Spleen (tissue), 11 donors: ENCODE measurements at regions not wholly inside any gene's neighbourhood (a gene's known extent, or its start where the extent isn't known, plus 50 kb on each side); places are given as distances from the start of the nearest gene placed in this dataset.

ENCODE experiments used
- DNase-seq: peaks from one replicate; pipeline ENCODE4 v3.0.0-alpha.2; 2020
- H3K27ac ChIP-seq, 8 donors: fragments of 200-600 bp; sonication (generic) in 7 of 8; 1 replicate in 4 of 8; 2 replicates in 4 of 8; pipeline versions ENCODE4 v1.5.0 to v1.8.0; 2016 to 2021; ENCODE audit warnings: inconsistent platforms in 4 of 8, mild to moderate bottlenecking in 4 of 8, moderate library complexity in 1 of 8
- H3K27me3 ChIP-seq, 7 donors: fragments of 200-600 bp; sonication (generic) in 6 of 7; replicated peaks in 1 of 7; 1 replicate in 4 of 7; 2 replicates in 3 of 7; pipeline versions ENCODE4 v1.5.0 to v1.8.0; 2016 to 2021; ENCODE audit warnings: inconsistent platforms in 3 of 7, mild to moderate bottlenecking in 1 of 7
- H3K36me3 ChIP-seq, 6 donors: fragments of 200-600 bp; sonication (generic) in 5 of 6; 1 replicate in 4 of 6; 2 replicates in 2 of 6; pipeline versions ENCODE4 v1.5.0 to v1.8.0; 2016 to 2021; ENCODE audit warnings: inconsistent platforms in 2 of 6
- H3K4me1 ChIP-seq, 6 donors: fragments of 200-600 bp; sonication (generic) in 5 of 6; 1 replicate in 3 of 6; 2 replicates in 3 of 6; pipeline versions ENCODE4 v1.5.0 to v1.8.0; 2016 to 2021; ENCODE audit warnings: inconsistent platforms in 3 of 6
- H3K4me3 ChIP-seq, 8 donors: fragments of 200-600 bp; sonication (generic) in 7 of 8; 1 replicate in 4 of 8; 2 replicates in 4 of 8; pipeline versions ENCODE4 v1.5.0 to v1.8.0; 2016 to 2021; ENCODE audit warnings: inconsistent platforms in 4 of 8, mild to moderate bottlenecking in 4 of 8, moderate library complexity in 2 of 8
- H3K9me3 ChIP-seq, 8 donors: fragments of 200-600 bp; sonication (generic) in 7 of 8; 1 replicate in 4 of 8; 2 replicates in 4 of 8; pipeline versions ENCODE4 v1.5.0 to v1.8.0; 2016 to 2021; ENCODE audit warnings: inconsistent platforms in 4 of 8
- POLR2A ChIP-seq, 3 donors: fragments of 450-650 bp; IDR thresholded peaks; one replicate each; pipeline ENCODE4 v1.5.1; 2017; ENCODE audit warnings: antibody characterized with exemption in 3 of 3, mild to moderate bottlenecking in 1 of 3
- POLR2AphosphoS5 ChIP-seq, 3 donors: sonication (generic); formaldehyde crosslinking; IDR thresholded peaks; one replicate each; pipeline ENCODE4 v1.5.1; 2017; ENCODE audit warnings: antibody characterized with exemption in 3 of 3
- WGBS, 5 donors: extraction: QIAGEN DNeasy Blood & Tissue Kit in 3 of 5; methylation state at CpG; one replicate each; pipeline versions ENCODE4 v1.1.5 to v1.1.7; 2013 to 2018; 5-methylcytosine and 5-hydroxymethylcytosine counted together
- intact Hi-C: fragments of 100-400 bp; cut with DNase I; formaldehyde crosslinking; loops from one replicate; pipeline ENCODE4 v1.15.0; 2023; ENCODE audit warnings: low total_unique reads
- TF ChIP-seq, protein P1 (sequence below), 11 experiments: fragments of 200-600 bp in 7 of 11; fragments of 450-650 bp in 4 of 11; sonication (generic) in 4 of 11; IDR thresholded peaks in 8 of 11; conservative IDR thresholded peaks in 3 of 11; 1 replicate in 7 of 11; 2 replicates in 4 of 11; pipeline versions ENCODE4 v1.4.0 to v1.8.0; 2016 to 2021; ENCODE audit warnings: antibody characterized with exemption in 11 of 11, inconsistent platforms in 4 of 11, mild to moderate bottlenecking in 1 of 11
- donor health status: healthy with polysubstance abuse.
- donor health status: DM: no; HTN: no; CAD: no; lungs with moderate emphysema.
- donor health status: DM: no; HTN: no; CAD: no.
- donor health status: Bipolar disorder and iron deficiency.
- donor health status: healthy.
- donor health status: DM: no; HTN: no; CAD: no.
- donor health status: DM: yes; HTN: yes; CAD: no.

DNA sequence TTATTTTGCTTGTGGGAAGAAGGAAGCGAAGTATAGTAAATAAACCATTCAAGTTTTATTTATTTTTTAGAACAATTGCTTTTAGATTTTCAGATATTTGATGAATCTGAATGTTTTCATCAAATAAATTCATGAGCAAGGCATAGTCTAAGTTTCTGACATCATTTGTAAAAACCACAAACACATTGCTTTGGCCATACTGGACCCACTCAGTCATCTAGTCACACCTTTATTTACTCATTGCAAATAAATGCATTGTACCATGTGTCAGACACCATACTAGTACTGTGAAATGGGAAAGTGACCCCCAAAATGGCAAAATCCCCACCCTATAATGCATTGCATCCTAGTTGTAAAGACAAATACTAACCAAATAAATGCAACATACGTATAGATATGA is 449.1 kb upstream of the SMIM31 start:
- DNase-seq = no peak
- H3K4me3 ChIP-seq = no peak overlapping the region
- no peaks in the 10 kb centered on the region for H3K27me3 ChIP-seq
- 76 to 90% (median 85%) methylated on average over 2 of the region's 2 CpGs for WGBS, 5 donors
- no peaks in the 10 kb centered on the region for H3K36me3 ChIP-seq
- TF ChIP-seq POLR2A (IDR thresholded peaks at IDR 0.05) (no peak), POLR2AphosphoS5 (IDR thresholded peaks at IDR 0.05) (no peak)
- TF ChIP-seq, protein P1, sequence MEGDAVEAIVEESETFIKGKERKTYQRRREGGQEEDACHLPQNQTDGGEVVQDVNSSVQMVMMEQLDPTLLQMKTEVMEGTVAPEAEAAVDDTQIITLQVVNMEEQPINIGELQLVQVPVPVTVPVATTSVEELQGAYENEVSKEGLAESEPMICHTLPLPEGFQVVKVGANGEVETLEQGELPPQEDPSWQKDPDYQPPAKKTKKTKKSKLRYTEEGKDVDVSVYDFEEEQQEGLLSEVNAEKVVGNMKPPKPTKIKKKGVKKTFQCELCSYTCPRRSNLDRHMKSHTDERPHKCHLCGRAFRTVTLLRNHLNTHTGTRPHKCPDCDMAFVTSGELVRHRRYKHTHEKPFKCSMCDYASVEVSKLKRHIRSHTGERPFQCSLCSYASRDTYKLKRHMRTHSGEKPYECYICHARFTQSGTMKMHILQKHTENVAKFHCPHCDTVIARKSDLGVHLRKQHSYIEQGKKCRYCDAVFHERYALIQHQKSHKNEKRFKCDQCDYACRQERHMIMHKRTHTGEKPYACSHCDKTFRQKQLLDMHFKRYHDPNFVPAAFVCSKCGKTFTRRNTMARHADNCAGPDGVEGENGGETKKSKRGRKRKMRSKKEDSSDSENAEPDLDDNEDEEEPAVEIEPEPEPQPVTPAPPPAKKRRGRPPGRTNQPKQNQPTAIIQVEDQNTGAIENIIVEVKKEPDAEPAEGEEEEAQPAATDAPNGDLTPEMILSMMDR (IDR thresholded peaks at IDR 0.05 in 8 of 11, conservative IDR thresholded peaks at IDR 0.05 in 3 of 11) = no peak
- H3K4me1 ChIP-seq = no peaks in the 10 kb centered on the region
- no peaks in the 10 kb centered on the region for H3K9me3 ChIP-seq
- intact Hi-C loops = no loop called here
- no peak overlapping the region for H3K27ac ChIP-seq

DNA sequence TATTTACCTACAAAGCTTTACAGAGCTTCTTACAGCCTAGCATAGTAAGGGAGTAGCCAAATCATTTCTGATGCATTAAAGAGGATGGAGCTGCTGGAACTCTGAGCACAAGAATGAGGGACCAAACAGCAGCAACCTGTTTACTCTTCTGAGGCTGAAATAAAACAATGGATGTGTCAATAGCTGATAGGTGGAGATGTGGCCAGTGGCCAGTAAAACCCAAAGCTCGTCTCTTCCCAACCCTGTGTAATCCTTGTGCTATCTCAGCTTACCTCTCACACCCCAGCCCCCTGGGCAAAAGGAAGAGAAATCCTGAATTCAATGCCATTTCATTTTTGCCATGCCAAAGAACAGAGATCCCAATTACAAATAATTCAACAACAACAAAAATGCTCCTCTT is 446.7 kb upstream of the SMIM31 start:
- TF ChIP-seq, protein P1 (IDR thresholded peaks at IDR 0.05 in 8 of 11, conservative IDR thresholded peaks at IDR 0.05 in 3 of 11) = no peak
- TF ChIP-seq POLR2AphosphoS5 (IDR thresholded peaks at IDR 0.05) = no peak
- TF ChIP-seq POLR2A (IDR thresholded peaks at IDR 0.05) = no peak
- Histone ChIP-seq H3K9me3 (no peaks in the 10 kb centered on the region), H3K27me3 (no peaks in the 10 kb centered on the region), H3K4me3 (no peak overlapping the region), H3K36me3 (no peaks in the 10 kb centered on the region), H3K27ac (no peak overlapping the region), H3K4me1 (no peaks in the 10 kb centered on the region)
- no peak for DNase-seq
- intact Hi-C loops = no loop called here
- WGBS, 5 donors = 52 to 81% (median 75%) methylated on average over 1 of the region's 1 CpG

DNA sequence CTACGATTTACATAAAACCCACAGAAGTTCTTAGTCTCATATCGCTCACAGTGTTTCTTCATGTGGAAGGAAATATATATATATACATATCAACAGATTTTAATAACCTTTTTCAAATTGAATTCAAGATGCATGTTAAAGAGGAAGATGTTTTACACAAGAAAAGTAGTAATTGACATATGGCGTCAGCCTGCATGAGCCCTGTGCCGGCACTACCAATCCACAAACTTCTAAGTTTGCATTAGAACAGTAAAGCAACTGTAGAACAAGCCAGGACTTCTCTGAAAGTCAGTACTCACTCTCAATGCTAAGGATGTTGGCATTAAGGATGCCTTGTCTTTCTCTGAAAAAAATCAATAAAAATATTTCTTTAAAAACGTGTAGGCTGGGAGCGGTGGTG is 441.3 kb upstream of the SMIM31 start:
- intact Hi-C loops = no loop called here
- WGBS, 5 donors = 86 to 93% (median 91%) methylated on average over 6 of the region's 6 CpGs
- TF ChIP-seq POLR2A (IDR thresholded peaks at IDR 0.05) (no peak), POLR2AphosphoS5 (IDR thresholded peaks at IDR 0.05) (no peak)
- TF ChIP-seq, protein P1 (IDR thresholded peaks at IDR 0.05 in 8 of 11, conservative IDR thresholded peaks at IDR 0.05 in 3 of 11) = no peak

DNA sequence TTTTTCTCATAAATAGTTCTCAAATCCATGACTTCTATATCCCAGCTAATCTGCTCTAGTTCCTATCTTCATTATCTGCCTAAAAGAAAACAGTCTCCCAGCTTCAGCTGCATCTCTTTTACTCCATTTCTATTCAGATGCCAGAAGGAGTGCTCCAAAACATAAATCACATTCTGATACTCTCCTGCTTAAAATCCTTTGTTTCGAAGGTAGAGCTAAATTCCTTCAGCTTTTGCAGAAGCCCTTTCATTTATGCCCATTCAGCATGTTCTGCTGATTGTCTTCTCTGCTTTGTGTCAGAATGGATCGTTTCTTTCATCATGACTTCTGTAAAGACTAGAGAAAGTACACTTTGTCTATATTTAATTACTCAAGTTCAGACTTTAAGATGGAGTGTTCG is 440.1 kb upstream of the SMIM31 start:
- H3K4me3 ChIP-seq = no peak overlapping the region
- H3K4me1 ChIP-seq = no peaks in the 10 kb centered on the region
- TF ChIP-seq POLR2A (IDR thresholded peaks at IDR 0.05) (no peak), POLR2AphosphoS5 (IDR thresholded peaks at IDR 0.05) (no peak)
- TF ChIP-seq, protein P1 (IDR thresholded peaks at IDR 0.05 in 8 of 11, conservative IDR thresholded peaks at IDR 0.05 in 3 of 11) = no peak
- H3K36me3 ChIP-seq = no peaks in the 10 kb centered on the region
- H3K27ac ChIP-seq = no peak overlapping the region
- no peak for DNase-seq
- WGBS, 5 donors = 47 to 60% (median 57%) methylated on average over 3 of the region's 3 CpGs
- H3K27me3 ChIP-seq = no peaks in the 10 kb centered on the region
- intact Hi-C loops = no loop called here
- H3K9me3 ChIP-seq = no peaks in the 10 kb centered on the region

More for the DNA sequence above, 441.3 kb upstream of the SMIM31 start:
- no peaks in the 10 kb centered on the region for H3K36me3 ChIP-seq
- no peak overlapping the region for H3K4me3 ChIP-seq
- H3K27ac ChIP-seq = no peak overlapping the region
- no peaks in the 10 kb centered on the region for H3K4me1 ChIP-seq
- H3K9me3 ChIP-seq = no peaks in the 10 kb centered on the region
- no peak for DNase-seq
- H3K27me3 ChIP-seq = no peaks in the 10 kb centered on the region
